Colonic mucosa (tissue), 4 donors: ENCODE measurements at regions not wholly inside any gene's neighbourhood (a gene's known extent, or its start where the extent isn't known, plus 50 kb on each side); places are given as distances from the start of the nearest gene placed in this dataset.

Experiments
- DNase-seq: peaks from one replicate; pipeline ENCODE4 v3.0.0-alpha.2; 2020
- H3K27ac ChIP-seq: fragments of 200-600 bp; one replicate; pipeline ENCODE4 v1.8.0; 2021
- H3K27me3 ChIP-seq: fragments of 200-600 bp; one replicate; pipeline ENCODE4 v1.8.0; 2021
- H3K36me3 ChIP-seq: fragments of 200-600 bp; one replicate; pipeline ENCODE4 v1.8.0; 2021
- H3K4me1 ChIP-seq: fragments of 200-600 bp; one replicate; pipeline ENCODE4 v1.8.0; 2021; ENCODE audit warnings: mild to moderate bottlenecking
- H3K4me3 ChIP-seq: fragments of 200-600 bp; one replicate; pipeline ENCODE4 v1.8.0; 2021
- H3K9ac ChIP-seq, 2 donors: one replicate each; pipeline ENCODE4 v1.7.0; 2013; ENCODE audit warnings: control low read depth in 2 of 2, low read depth in 2 of 2, low read length in 2 of 2
- H3K9me3 ChIP-seq: fragments of 200-600 bp; one replicate; pipeline ENCODE4 v1.8.0; 2021
- CTCF ChIP-seq: fragments of 200-600 bp; IDR thresholded peaks from one replicate; pipeline ENCODE4 v1.8.0; 2022; ENCODE audit warnings: antibody characterized with exemption, mild to moderate bottlenecking
- intact Hi-C: fragments of 100-400 bp; cut with DNase I; formaldehyde crosslinking; loops from one replicate; pipeline ENCODE4 v1.14.1; 2022
- donor health status: healthy.
- donor health status: DM: no; HTN: no; CAD: no.
- donor health status: DM: no; HTN: no; CAD: no.

DNA sequence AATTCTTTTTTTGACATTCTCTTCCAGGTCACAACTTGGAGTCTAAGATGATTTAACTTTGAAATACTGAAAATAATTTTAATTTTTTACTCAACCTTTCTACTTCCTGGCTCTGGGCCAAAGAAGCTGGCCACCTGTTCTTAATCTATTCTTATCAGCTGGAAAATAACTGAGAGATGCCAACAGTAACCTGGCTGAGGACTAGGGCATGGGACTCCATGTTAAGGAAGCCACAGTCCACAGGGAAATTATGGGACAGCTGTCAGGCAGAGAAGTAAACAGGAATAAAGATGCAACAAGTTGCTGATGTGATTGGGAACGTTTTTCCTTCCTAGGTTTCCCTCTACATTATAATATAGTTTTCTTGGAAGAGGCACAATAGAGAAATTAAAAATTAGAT is 84.7 kb upstream of the CPNE4 start:
- Histone ChIP-seq H3K4me1 (no peaks in the 10 kb centered on the region), H3K27me3 (no peaks in the 10 kb centered on the region), H3K36me3 (no peaks in the 10 kb centered on the region), H3K27ac (no peak overlapping the region), H3K4me3 (no peak overlapping the region), H3K9ac (no peak overlapping the region), H3K9me3 (no peaks in the 10 kb centered on the region)
- intact Hi-C loops = no loop called here
- no peak for TF ChIP-seq CTCF
- no peak for DNase-seq

DNA sequence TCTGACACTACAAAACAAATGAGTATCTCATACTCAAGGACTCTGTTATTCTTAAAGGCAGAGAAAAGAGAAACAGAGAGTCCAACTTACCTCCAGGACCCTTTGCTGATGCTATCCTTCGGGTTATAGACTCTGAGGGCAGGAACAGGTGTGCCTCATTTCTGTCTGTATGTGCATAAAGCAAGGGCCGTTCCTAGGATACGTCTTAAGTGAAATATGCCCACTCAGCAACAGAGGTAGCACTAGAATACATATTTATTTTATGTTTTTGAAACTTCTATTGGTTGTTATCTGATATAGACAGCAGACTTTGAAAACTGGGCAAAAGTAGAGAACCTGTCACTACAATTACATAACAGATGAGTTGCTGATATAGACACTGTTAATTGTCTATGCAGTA is 89.3 kb upstream of the CPNE4 start:
- Histone ChIP-seq H3K36me3 (no peaks in the 10 kb centered on the region), H3K4me3 (no peak overlapping the region), H3K27me3 (no peaks in the 10 kb centered on the region), H3K4me1 (no peaks in the 10 kb centered on the region), H3K9ac (no peak overlapping the region), H3K9me3 (no peaks in the 10 kb centered on the region), H3K27ac (no peak overlapping the region)
- intact Hi-C loops = no loop called here
- no peak for TF ChIP-seq CTCF
- no peak for DNase-seq

GRCh38 chr3:132124651-132125284 is 90.0 kb upstream of the CPNE4 start:
- Histone ChIP-seq H3K4me1 (no peaks in the 10 kb centered on the region), H3K36me3 (no peaks in the 10 kb centered on the region), H3K4me3 (no peak overlapping the region), H3K27me3 (no peaks in the 10 kb centered on the region), H3K9ac (no peak overlapping the region), H3K9me3 (no peaks in the 10 kb centered on the region), H3K27ac (no peak overlapping the region)
- intact Hi-C loops = no loop called here
- no peak for DNase-seq
- TF ChIP-seq CTCF = no peak

DNA sequence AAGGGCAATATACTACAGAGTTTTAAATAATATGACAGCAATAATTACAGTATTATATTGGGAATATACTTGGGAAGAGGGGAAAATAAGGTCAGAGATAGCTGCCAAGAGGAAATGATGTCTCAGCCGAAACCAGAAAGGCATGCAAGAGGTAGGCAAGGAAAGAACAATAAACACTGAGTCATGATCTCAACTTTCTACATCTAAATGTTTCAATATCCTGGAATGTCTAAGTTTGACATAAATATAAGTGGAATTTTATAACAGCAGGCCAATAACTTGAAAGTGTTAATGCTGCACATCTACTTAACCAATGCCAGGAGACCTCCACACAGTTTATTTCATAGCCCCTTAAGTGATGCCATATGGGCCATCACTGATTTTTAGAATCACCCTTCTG is 99.8 kb upstream of the CPNE4 start:
- no peak for DNase-seq
- H3K27ac ChIP-seq = no peak overlapping the region
- H3K4me3 ChIP-seq = no peak overlapping the region
- TF ChIP-seq CTCF = no peak
- no peaks in the 10 kb centered on the region for H3K4me1 ChIP-seq
- H3K9ac ChIP-seq = no peak overlapping the region
- no peaks in the 10 kb centered on the region for H3K36me3 ChIP-seq
- intact Hi-C loops = no loop called here
- no peaks in the 10 kb centered on the region for H3K9me3 ChIP-seq
- no peaks in the 10 kb centered on the region for H3K27me3 ChIP-seq

- Histone ChIP-seq H3K27ac (no peak overlapping the region), H3K27me3 (no peaks in the 10 kb centered on the region), H3K9me3 (no peaks in the 10 kb centered on the region), H3K4me1 (no peaks in the 10 kb centered on the region), H3K36me3 (no peaks in the 10 kb centered on the region), H3K9ac (no peak overlapping the region), H3K4me3 (no peak overlapping the region)
- intact Hi-C loops = no loop called here
- no peak for TF ChIP-seq CTCF
- DNase-seq = no peak
Measured at GRCh38 chr3:132135628-132136333, 101.0 kb upstream of the CPNE4 start.
